H7 (cell line): ENCODE measurements at regions not wholly inside any gene's neighbourhood (a gene's known extent, or its start where the extent isn't known, plus 50 kb on each side); places are given as distances from the start of the nearest gene placed in this dataset.

Source experiments
- DNase-seq: peaks from one replicate; pipeline ENCODE4 v3.0.0; 2012
- H3K27me3 ChIP-seq: 2 replicates; pipeline ENCODE4 v1.6.0; 2011; ENCODE audit warnings: mild to moderate bottlenecking, low read length; ENCODE audit not compliant: control insufficient read depth, insufficient read depth
- H3K36me3 ChIP-seq: replicated peaks from 2 replicates; pipeline ENCODE4 v1.5.1; 2011; ENCODE audit warnings: low read length; ENCODE audit not compliant: control insufficient read depth, insufficient read depth
- H3K4me3 ChIP-seq: 2 replicates; pipeline ENCODE4 v1.5.1; 2011; ENCODE audit warnings: low read depth, mild to moderate bottlenecking, control low read depth, low read length, moderate library complexity; ENCODE audit not compliant: insufficient read depth

- H3K27me3 ChIP-seq: no peaks in the 10 kb centered on the region
- no peak for DNase-seq
- H3K4me3 ChIP-seq: no peak overlapping the region
- no peaks in the 10 kb centered on the region for H3K36me3 ChIP-seq
Observed at GRCh38 chr2:123359636-123360035, 665.5 kb upstream of the CNTNAP5 start.

GRCh38 chr2:123362671-123363440 lies 662.2 kb upstream of the CNTNAP5 start:
- H3K4me3 ChIP-seq: no peak overlapping the region
- no peak for DNase-seq

GRCh38 chr2:123363826-123364225 lies 661.3 kb upstream of the CNTNAP5 start:
- no peak overlapping the region for H3K4me3 ChIP-seq
- no peaks in the 10 kb centered on the region for H3K36me3 ChIP-seq
- no peak for DNase-seq
- H3K27me3 ChIP-seq: no peaks in the 10 kb centered on the region

More at GRCh38 chr2:123362671-123363440, 662.2 kb upstream of the CNTNAP5 start:
- Histone ChIP-seq H3K27me3 (no peaks in the 10 kb centered on the region), H3K36me3 (no peaks in the 10 kb centered on the region)

- no peak overlapping the region for H3K4me3 ChIP-seq
- H3K36me3 ChIP-seq: no peaks in the 10 kb centered on the region
- DNase-seq: no peak
- H3K27me3 ChIP-seq: no peaks in the 10 kb centered on the region
Observed at GRCh38 chr2:123364243-123364896, 660.7 kb upstream of the CNTNAP5 start.

GRCh38 chr2:123366239-123366837 lies 658.7 kb upstream of the CNTNAP5 start:
- H3K27me3 ChIP-seq: no peaks in the 10 kb centered on the region
- DNase-seq: no peak
- H3K4me3 ChIP-seq: no peak overlapping the region
- H3K36me3 ChIP-seq: no peaks in the 10 kb centered on the region

GRCh38 chr2:123370186-123370585 lies 654.9 kb upstream of the CNTNAP5 start:
- Histone ChIP-seq H3K27me3 (no peaks in the 10 kb centered on the region), H3K4me3 (no peak overlapping the region), H3K36me3 (no peaks in the 10 kb centered on the region)
- DNase-seq: no peak

GRCh38 chr2:123371535-123371934 lies 653.6 kb upstream of the CNTNAP5 start:
- H3K36me3 ChIP-seq: no peaks in the 10 kb centered on the region
- no peak overlapping the region for H3K4me3 ChIP-seq
- no peak for DNase-seq
- no peaks in the 10 kb centered on the region for H3K27me3 ChIP-seq

- no peak for DNase-seq
- Histone ChIP-seq H3K36me3 (no peaks in the 10 kb centered on the region), H3K4me3 (no peak overlapping the region)
Observed at GRCh38 chr2:123380370-123380935, 644.6 kb upstream of the CNTNAP5 start.

GRCh38 chr2:123415678-123416077 lies 609.4 kb upstream of the CNTNAP5 start:
- H3K27me3 ChIP-seq: no peaks in the 10 kb centered on the region
- H3K36me3 ChIP-seq: no peaks in the 10 kb centered on the region
- DNase-seq: no peak
- H3K4me3 ChIP-seq: no peak overlapping the region

More at GRCh38 chr2:123380370-123380935, 644.6 kb upstream of the CNTNAP5 start:
- no peaks in the 10 kb centered on the region for H3K27me3 ChIP-seq

GRCh38 chr2:123419976-123420375 lies 605.1 kb upstream of the CNTNAP5 start:
- no peaks in the 10 kb centered on the region for H3K27me3 ChIP-seq
- H3K36me3 ChIP-seq: no peaks in the 10 kb centered on the region
- no peak for DNase-seq
- H3K4me3 ChIP-seq: no peak overlapping the region

- Histone ChIP-seq H3K36me3 (no peaks in the 10 kb centered on the region), H3K27me3 (no peaks in the 10 kb centered on the region), H3K4me3 (no peak overlapping the region)
- DNase-seq: no peak
Observed at GRCh38 chr2:123434546-123435395, 590.3 kb upstream of the CNTNAP5 start.

GRCh38 chr2:123438251-123438650 lies 586.8 kb upstream of the CNTNAP5 start:
- H3K36me3 ChIP-seq: no peaks in the 10 kb centered on the region
- DNase-seq: no peak
- H3K4me3 ChIP-seq: no peak overlapping the region
- no peaks in the 10 kb centered on the region for H3K27me3 ChIP-seq

- no peak overlapping the region for H3K4me3 ChIP-seq
- H3K27me3 ChIP-seq: no peaks in the 10 kb centered on the region
- no peaks in the 10 kb centered on the region for H3K36me3 ChIP-seq
- no peak for DNase-seq
Observed at GRCh38 chr2:123438675-123439074, 586.4 kb upstream of the CNTNAP5 start.

- Histone ChIP-seq H3K36me3 (no peaks in the 10 kb centered on the region), H3K4me3 (no peak overlapping the region), H3K27me3 (no peaks in the 10 kb centered on the region)
- DNase-seq: no peak
Observed at GRCh38 chr2:123448801-123449200, 576.3 kb upstream of the CNTNAP5 start.
